IMR-90 (cell line): ENCODE measurements at regions not wholly inside any gene's neighbourhood (a gene's known extent, or its start where the extent isn't known, plus 50 kb on each side); places are given as distances from the start of the nearest gene placed in this dataset.

Source experiments
- ATAC-seq: fragments of 200-7000 bp; cut with Tn5 transposase; 2 replicates; pipeline ENCODE4 v1.9.1; 2020; ENCODE audit warnings: low read depth, mild to moderate bottlenecking, moderate library complexity
- BruUV-seq: library from RNA; stranded (reverse); fragments of 400-500 nt; replicated peaks from 2 replicates; lab custom pipeline; 2021; lab: Mats Ljungman, UMichigan
- CTCF ChIA-PET: fragments of 300-600 bp; formaldehyde crosslinking; extraction: SDS; loops from one replicate; lab custom pipeline; 2021; ENCODE audit warnings: antibody characterized with exemption; lab: Yijun Ruan, JAX
- POLR2A ChIA-PET: fragments of 300-600 bp; sonication (Branson Sonifier 250); formaldehyde crosslinking; loops from one replicate; lab custom pipeline; 2022; ENCODE audit warnings: antibody characterized with exemption; ENCODE audit not compliant: unreplicated experiment; lab: Charles Lee
- DNase-seq: peaks from one replicate; pipeline ENCODE4 v3.0.0; 2013
- H2AFZ ChIP-seq: replicated peaks from 2 replicates; pipeline ENCODE3; 2013; ENCODE audit warnings: low read length, mild to moderate bottlenecking; ENCODE audit not compliant: poor library complexity
- H2AK5ac ChIP-seq: 2 replicates; pipeline ENCODE4 v1.6.1; 2013; ENCODE audit warnings: low read depth, low read length, inconsistent platforms
- H2AK9ac ChIP-seq: replicated peaks from 2 replicates; pipeline ENCODE3; 2013; ENCODE audit warnings: mild to moderate bottlenecking, low read depth, low read length, moderate library complexity; ENCODE audit not compliant: poor library complexity
- H2BK120ac ChIP-seq: 2 replicates; pipeline ENCODE4 v1.6.1; 2013; ENCODE audit warnings: low read depth, low read length, inconsistent platforms
- H2BK15ac ChIP-seq: 3 replicates; pipeline ENCODE4 v1.6.1; 2013; ENCODE audit warnings: low read depth, low read length, inconsistent platforms
- H2BK20ac ChIP-seq: 2 replicates; pipeline ENCODE4 v1.6.1; 2013; ENCODE audit warnings: low read depth, mild to moderate bottlenecking, inconsistent platforms, low read length, moderate library complexity
- H2BK5ac ChIP-seq: 2 replicates; pipeline ENCODE4 v1.6.1; 2013; ENCODE audit warnings: mild to moderate bottlenecking, low read depth, low read length, inconsistent platforms; ENCODE audit not compliant: poor library complexity, severe bottlenecking
- H3K14ac ChIP-seq: replicated peaks from 2 replicates; pipeline ENCODE4 v1.6.1; 2013; ENCODE audit warnings: low read depth, low read length, inconsistent platforms
- H3K18ac ChIP-seq: 2 replicates; pipeline ENCODE4 v1.6.1; 2013; ENCODE audit warnings: low read depth, low read length, control low read depth
- H3K23ac ChIP-seq: 2 replicates; pipeline ENCODE4 v1.6.1; 2013; ENCODE audit warnings: low read depth, low read length, inconsistent platforms
- H3K27ac ChIP-seq: 2 replicates; pipeline ENCODE4 v1.5.1; 2013; ENCODE audit warnings: mild to moderate bottlenecking, control low read depth, low read length; ENCODE audit not compliant: insufficient read depth
- H3K27me3 ChIP-seq: 2 replicates; pipeline ENCODE4 v1.6.1; 2013; ENCODE audit warnings: low read length; ENCODE audit not compliant: control insufficient read depth, insufficient read depth
- H3K36me3 ChIP-seq: 2 replicates; pipeline ENCODE4 v1.6.1; 2013; ENCODE audit warnings: low read length, mixed read lengths; ENCODE audit not compliant: control insufficient read depth, insufficient read depth
- H3K4ac ChIP-seq: 2 replicates; pipeline ENCODE4 v1.6.1; 2013; ENCODE audit warnings: low read depth, low read length, inconsistent platforms
- H3K4me1 ChIP-seq: 2 replicates; pipeline ENCODE4 v1.6.1; 2013; ENCODE audit warnings: low read length, mixed read lengths; ENCODE audit not compliant: control insufficient read depth, insufficient read depth
- H3K4me2 ChIP-seq: 2 replicates; pipeline ENCODE4 v1.6.1; 2013; ENCODE audit warnings: low read depth, mild to moderate bottlenecking, control low read depth, low read length, moderate library complexity
- H3K4me3 ChIP-seq: 2 replicates; pipeline ENCODE4 v1.5.1; 2013; ENCODE audit warnings: low read depth, mild to moderate bottlenecking, control low read depth, low read length, moderate library complexity; ENCODE audit not compliant: insufficient read depth
- H3K56ac ChIP-seq: 2 replicates; pipeline ENCODE4 v1.6.1; 2013; ENCODE audit warnings: low read length, inconsistent platforms; ENCODE audit not compliant: insufficient read depth; ENCODE audit errors: extremely low read depth
- H3K79me1 ChIP-seq, 2 experiments: 2 replicates each; pipeline ENCODE4 v1.6.1; 2013; ENCODE audit warnings: low read length in 2 of 2, inconsistent platforms in 1 of 2, low read depth in 1 of 2
- H3K9ac ChIP-seq: 2 replicates; pipeline ENCODE4 v1.6.1; 2013; ENCODE audit warnings: low read depth, low read length, control low read depth
- H3K9me1 ChIP-seq: 2 replicates; pipeline ENCODE4 v1.6.1; 2013; ENCODE audit warnings: low read length, inconsistent platforms; ENCODE audit not compliant: insufficient read depth
- H3K9me3 ChIP-seq: 2 replicates; pipeline ENCODE4 v1.6.1; 2013; ENCODE audit warnings: low read length; ENCODE audit not compliant: control insufficient read depth, insufficient read depth
- H4K20me1 ChIP-seq: 2 replicates; pipeline ENCODE4 v1.6.1; 2013; ENCODE audit warnings: low read length, inconsistent platforms; ENCODE audit not compliant: insufficient read depth
- H4K5ac ChIP-seq: 2 replicates; pipeline ENCODE4 v1.6.1; 2013; ENCODE audit warnings: mild to moderate bottlenecking, low read depth, low read length, control low read depth
- H4K8ac ChIP-seq, 2 experiments: 2 replicates each; pipeline ENCODE4 v1.6.1; 2013; ENCODE audit warnings: low read depth in 2 of 2, low read length in 2 of 2, control low read depth in 1 of 2, inconsistent platforms in 1 of 2
- H4K91ac ChIP-seq: 2 replicates; pipeline ENCODE4 v1.6.1; 2013; ENCODE audit warnings: low read depth, low read length, inconsistent platforms; ENCODE audit not compliant: insufficient read depth
- BHLHE40 ChIP-seq: fragments of 150-350 bp; IDR thresholded peaks from 2 replicates; pipeline ENCODE4 v1.6.1; 2016; ENCODE audit warnings: mild to moderate bottlenecking, low read depth, low read length
- CEBPB ChIP-seq: IDR thresholded peaks from 2 replicates; pipeline ENCODE4 v1.6.1; 2012; ENCODE audit warnings: low read depth, low read length, improper control_type of control experiment
- CHD1 ChIP-seq: IDR thresholded peaks from 2 replicates; pipeline ENCODE4 v1.6.1; 2012; ENCODE audit warnings: low read depth, low read length, improper control_type of control experiment
- CTCF ChIP-seq: conservative IDR thresholded peaks from 2 replicates; pipeline ENCODE4 v1.5.1; 2012; ENCODE audit warnings: mild to moderate bottlenecking, low read depth, low read length, improper control_type of control experiment
- FOS ChIP-seq: fragments of 150-350 bp; IDR thresholded peaks from 2 replicates; pipeline ENCODE4 v1.6.1; 2016; ENCODE audit warnings: low read depth, low read length
- MAFK ChIP-seq: IDR thresholded peaks from 2 replicates; pipeline ENCODE4 v1.6.1; 2012; ENCODE audit warnings: low read depth, low read length, improper control_type of control experiment
- MAZ ChIP-seq: IDR thresholded peaks from 2 replicates; pipeline ENCODE4 v1.6.1; 2012; ENCODE audit warnings: low read depth, mild to moderate bottlenecking, low read length, improper control_type of control experiment, moderate library complexity, borderline replicate concordance
- SMC3 ChIP-seq: fragments of 150-350 bp; IDR thresholded peaks from 2 replicates; pipeline ENCODE4 v1.6.1; 2016; ENCODE audit warnings: low read depth, mild to moderate bottlenecking, antibody characterized with exemption, low read length, moderate library complexity
- WGBS, 2 experiments: methylation state at CpG; one replicate each; pipeline versions ENCODE4 v1.1.5 to v1.1.7; 2013; ENCODE audit warnings: missing lambda C conversion rate in 2 of 2; ENCODE audit not compliant: insufficient read length in 1 of 2; ENCODE audit errors: extremely low coverage in 2 of 2; 5-methylcytosine and 5-hydroxymethylcytosine counted together
- dilution Hi-C: fragments of 300-500 bp; cut with HindIII; formaldehyde crosslinking; loops from one replicate; pipeline ENCODE4 v1.14.3; 2018; ENCODE audit warnings: low sequenced_read_pairs; ENCODE audit not compliant: unreplicated experiment
- in situ Hi-C: fragments of 300-500 bp; cut with MboI; formaldehyde crosslinking; loops from 3 replicates; pipeline ENCODE4 v1.14.3; 2019; ENCODE audit warnings: low sequenced_read_pairs, inconsistent platforms, mixed read lengths
- intact Hi-C: fragments of 100-400 bp; cut with micrococcal nuclease; formaldehyde crosslinking; loops from 2 replicates; pipeline ENCODE4 v1.10.0; 2022
- TF ChIP-seq, protein P1 (sequence below): fragments of 150-350 bp; IDR thresholded peaks from 2 replicates; pipeline ENCODE4 v1.6.1; 2017; ENCODE audit warnings: mild to moderate bottlenecking, antibody characterized with exemption, low read length, low read depth

GRCh38 chr2:210913461-210913860 is 357.1 kb downstream of the CPS1 start:
- Histone ChIP-seq H3K79me1 (no peaks in the 10 kb centered on the region), H3K9me3 (peaks cover 2% of the 10 kb centered on the region; the same call in 1 of the 2 replicates), H3K23ac (no peak overlapping the region), H3K18ac (no peak overlapping the region), H4K91ac (no peak overlapping the region), H4K8ac (no peak overlapping the region), H3K4me3 (no peak overlapping the region), H3K4me2 (no peak overlapping the region), H4K5ac (no peak overlapping the region), H3K4ac (no peak overlapping the region), H3K36me3 (no peaks in the 10 kb centered on the region), H2AK9ac (no peak overlapping the region), H2BK15ac (no peak overlapping the region), H2AK5ac (no peak overlapping the region), H2AFZ (no peak overlapping the region), H2BK20ac (no peak overlapping the region), H3K9me1 (no peaks in the 10 kb centered on the region), H3K9ac (no peak overlapping the region), H3K56ac (no peak overlapping the region), H3K27ac (no peak overlapping the region), H3K4me1 (no peaks in the 10 kb centered on the region), H2BK120ac (no peak overlapping the region), H4K20me1 (no peaks in the 10 kb centered on the region), H3K14ac (no peak overlapping the region), H3K27me3 (no peaks in the 10 kb centered on the region), H2BK5ac (no peak overlapping the region)
- no peak for DNase-seq
- no peak for ATAC-seq
- no peak for TF ChIP-seq CHD1
- TF ChIP-seq CTCF = no peak
- TF ChIP-seq, protein P1, sequence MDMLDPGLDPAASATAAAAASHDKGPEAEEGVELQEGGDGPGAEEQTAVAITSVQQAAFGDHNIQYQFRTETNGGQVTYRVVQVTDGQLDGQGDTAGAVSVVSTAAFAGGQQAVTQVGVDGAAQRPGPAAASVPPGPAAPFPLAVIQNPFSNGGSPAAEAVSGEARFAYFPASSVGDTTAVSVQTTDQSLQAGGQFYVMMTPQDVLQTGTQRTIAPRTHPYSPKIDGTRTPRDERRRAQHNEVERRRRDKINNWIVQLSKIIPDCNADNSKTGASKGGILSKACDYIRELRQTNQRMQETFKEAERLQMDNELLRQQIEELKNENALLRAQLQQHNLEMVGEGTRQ = no peak
- no peak for TF ChIP-seq MAZ
- no peak for TF ChIP-seq BHLHE40
- no peak for TF ChIP-seq FOS
- no peak for TF ChIP-seq MAFK
- TF ChIP-seq CEBPB = no peak
- TF ChIP-seq SMC3 = no peak
- POLR2A ChIA-PET = no interaction called here
- BruUV-seq = no TSS peak
- no CpG with 5 or more reads among the region's 2 CpGs for WGBS, 2 experiments
- in situ Hi-C loops (no loop called here), intact Hi-C loops (no loop called here), dilution Hi-C loops (no loop called here)
- CTCF ChIA-PET = no interaction called here
